HEK293 (cell line): ENCODE measurements at regions not wholly inside any gene's neighbourhood (a gene's known extent, or its start where the extent isn't known, plus 50 kb on each side); places are given as distances from the start of the nearest gene placed in this dataset.

ENCODE experiments used
- GFI1B ChIP-seq: fragments of 450-650 bp; formaldehyde crosslinking; IDR thresholded peaks from 2 replicates; pipeline ENCODE4 v1.5.1; 2016; ENCODE audit warnings: missing biosample characterization, missing genetic modification characterization
- PRDM1 ChIP-seq: fragments of 450-650 bp; formaldehyde crosslinking; IDR thresholded peaks from 2 replicates; pipeline ENCODE4; 2016; ENCODE audit warnings: missing biosample characterization, missing genetic modification characterization
- REST ChIP-seq: fragments of 450-650 bp; formaldehyde crosslinking; IDR thresholded peaks from 2 replicates; pipeline ENCODE4 v1.5.1; 2016; ENCODE audit warnings: missing biosample characterization, missing genetic modification characterization
- ZNF214 ChIP-seq: fragments of 450-650 bp; formaldehyde crosslinking; IDR thresholded peaks from 2 replicates; pipeline ENCODE4 v1.5.1; 2017; ENCODE audit warnings: missing biosample characterization, mild to moderate bottlenecking, missing genetic modification characterization, borderline replicate concordance
- ZNF830 ChIP-seq: fragments of 450-650 bp; IDR thresholded peaks from 2 replicates; pipeline ENCODE4 v1.5.0; 2018; ENCODE audit warnings: missing biosample characterization, missing genetic modification characterization, low read depth, mild to moderate bottlenecking, moderate library complexity
- TF ChIP-seq, protein P1 (sequence below): fragments of 450-650 bp; formaldehyde crosslinking; IDR thresholded peaks from 2 replicates; pipeline ENCODE4 v1.5.1; 2016; ENCODE audit warnings: missing biosample characterization, missing genetic modification characterization
- TF ChIP-seq, protein P2 (sequence below): fragments of 450-650 bp; formaldehyde crosslinking; IDR thresholded peaks from 2 replicates; pipeline ENCODE4 v1.5.1; 2016; ENCODE audit warnings: missing biosample characterization, missing genetic modification characterization, low read depth

GRCh38 chr11:95359756-95360155 is 128.8 kb upstream of the SESN3 start:
- TF ChIP-seq PRDM1 (no peak), ZNF830 (tag by site-specific recombination) (no peak), REST (no peak), ZNF214 (tag by site-specific recombination) (no peak), GFI1B (tag by site-specific recombination) (no peak)
- TF ChIP-seq, protein P1, sequence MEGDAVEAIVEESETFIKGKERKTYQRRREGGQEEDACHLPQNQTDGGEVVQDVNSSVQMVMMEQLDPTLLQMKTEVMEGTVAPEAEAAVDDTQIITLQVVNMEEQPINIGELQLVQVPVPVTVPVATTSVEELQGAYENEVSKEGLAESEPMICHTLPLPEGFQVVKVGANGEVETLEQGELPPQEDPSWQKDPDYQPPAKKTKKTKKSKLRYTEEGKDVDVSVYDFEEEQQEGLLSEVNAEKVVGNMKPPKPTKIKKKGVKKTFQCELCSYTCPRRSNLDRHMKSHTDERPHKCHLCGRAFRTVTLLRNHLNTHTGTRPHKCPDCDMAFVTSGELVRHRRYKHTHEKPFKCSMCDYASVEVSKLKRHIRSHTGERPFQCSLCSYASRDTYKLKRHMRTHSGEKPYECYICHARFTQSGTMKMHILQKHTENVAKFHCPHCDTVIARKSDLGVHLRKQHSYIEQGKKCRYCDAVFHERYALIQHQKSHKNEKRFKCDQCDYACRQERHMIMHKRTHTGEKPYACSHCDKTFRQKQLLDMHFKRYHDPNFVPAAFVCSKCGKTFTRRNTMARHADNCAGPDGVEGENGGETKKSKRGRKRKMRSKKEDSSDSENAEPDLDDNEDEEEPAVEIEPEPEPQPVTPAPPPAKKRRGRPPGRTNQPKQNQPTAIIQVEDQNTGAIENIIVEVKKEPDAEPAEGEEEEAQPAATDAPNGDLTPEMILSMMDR (tag by site-specific recombination) = no peak
- TF ChIP-seq, protein P2, sequence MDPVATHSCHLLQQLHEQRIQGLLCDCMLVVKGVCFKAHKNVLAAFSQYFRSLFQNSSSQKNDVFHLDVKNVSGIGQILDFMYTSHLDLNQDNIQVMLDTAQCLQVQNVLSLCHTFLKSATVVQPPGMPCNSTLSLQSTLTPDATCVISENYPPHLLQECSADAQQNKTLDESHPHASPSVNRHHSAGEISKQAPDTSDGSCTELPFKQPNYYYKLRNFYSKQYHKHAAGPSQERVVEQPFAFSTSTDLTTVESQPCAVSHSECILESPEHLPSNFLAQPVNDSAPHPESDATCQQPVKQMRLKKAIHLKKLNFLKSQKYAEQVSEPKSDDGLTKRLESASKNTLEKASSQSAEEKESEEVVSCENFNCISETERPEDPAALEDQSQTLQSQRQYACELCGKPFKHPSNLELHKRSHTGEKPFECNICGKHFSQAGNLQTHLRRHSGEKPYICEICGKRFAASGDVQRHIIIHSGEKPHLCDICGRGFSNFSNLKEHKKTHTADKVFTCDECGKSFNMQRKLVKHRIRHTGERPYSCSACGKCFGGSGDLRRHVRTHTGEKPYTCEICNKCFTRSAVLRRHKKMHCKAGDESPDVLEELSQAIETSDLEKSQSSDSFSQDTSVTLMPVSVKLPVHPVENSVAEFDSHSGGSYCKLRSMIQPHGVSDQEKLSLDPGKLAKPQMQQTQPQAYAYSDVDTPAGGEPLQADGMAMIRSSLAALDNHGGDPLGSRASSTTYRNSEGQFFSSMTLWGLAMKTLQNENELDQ = no peak
